DMS53 treated with DMSO at 0.1 percent for 48 hours (cell line): ENCODE measurements at regions not wholly inside any gene's neighbourhood (a gene's known extent, or its start where the extent isn't known, plus 50 kb on each side); places are given as distances from the start of the nearest gene placed in this dataset.

Source experiments
- DNase-seq: peaks from one replicate; lab custom pipeline; 2025; ENCODE audit not compliant: unreplicated experiment; lab: John Stamatoyannopoulos, UW

DNA sequence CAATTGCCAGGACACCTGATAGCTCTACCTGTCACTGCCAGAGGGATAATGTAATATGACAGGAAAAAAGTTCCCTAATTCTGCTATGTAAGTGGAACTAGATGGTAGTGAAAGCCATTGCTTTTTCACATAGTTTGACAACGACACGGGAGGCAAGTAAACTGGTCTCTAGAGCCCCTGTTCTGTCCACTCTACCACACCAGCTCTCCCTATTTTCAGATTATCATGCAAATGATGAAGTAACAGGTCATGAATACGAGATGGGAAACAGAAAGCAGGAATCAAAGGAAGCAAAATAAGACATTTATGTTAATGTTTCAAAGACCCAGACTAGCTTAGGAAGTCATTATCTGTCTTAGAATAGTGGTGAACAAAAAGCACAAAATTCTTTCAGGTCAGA is 56.2 kb downstream of the TAF11L14 start:
- no peak for DNase-seq

DNA sequence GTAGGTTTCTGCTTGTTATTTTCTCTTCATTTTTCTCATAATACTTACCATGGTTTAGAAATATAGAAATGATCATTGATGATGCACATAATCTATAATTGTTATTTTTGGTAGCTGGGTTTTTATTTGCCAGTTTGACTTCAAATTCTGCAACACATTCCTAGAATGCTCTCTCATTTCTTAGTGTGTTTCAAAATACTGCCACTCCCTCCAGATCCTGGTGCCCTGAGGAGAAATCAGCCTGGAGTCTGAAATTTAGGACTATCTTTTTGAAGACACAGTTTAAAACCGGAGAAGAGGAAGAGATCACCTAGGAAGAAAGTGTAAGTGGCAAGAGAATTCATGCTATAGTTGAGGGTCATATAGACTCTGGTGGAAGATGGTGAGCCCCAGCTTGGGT is 57.5 kb downstream of the TAF11L14 start:
- DNase-seq = no peak

DNA sequence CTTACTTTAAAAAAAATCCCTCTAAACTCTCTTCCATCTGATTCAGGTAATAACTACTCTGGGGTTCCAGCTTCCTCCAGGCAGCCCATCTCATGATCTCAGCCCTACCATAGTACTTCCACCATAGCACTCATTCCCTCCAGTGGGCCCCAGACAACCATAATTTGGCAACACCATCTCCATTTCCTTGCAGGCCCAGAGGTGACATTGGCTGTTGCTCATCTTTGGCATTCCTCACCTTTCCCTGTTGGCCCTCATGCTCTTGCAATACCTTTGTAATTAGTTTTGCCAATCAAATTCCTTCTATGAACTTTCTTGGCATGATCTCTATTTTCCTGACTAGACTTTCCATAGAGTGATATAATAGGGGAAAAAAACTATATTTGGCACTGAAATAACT is 60.1 kb downstream of the TAF11L14 start:
- DNase-seq = no peak

DNA sequence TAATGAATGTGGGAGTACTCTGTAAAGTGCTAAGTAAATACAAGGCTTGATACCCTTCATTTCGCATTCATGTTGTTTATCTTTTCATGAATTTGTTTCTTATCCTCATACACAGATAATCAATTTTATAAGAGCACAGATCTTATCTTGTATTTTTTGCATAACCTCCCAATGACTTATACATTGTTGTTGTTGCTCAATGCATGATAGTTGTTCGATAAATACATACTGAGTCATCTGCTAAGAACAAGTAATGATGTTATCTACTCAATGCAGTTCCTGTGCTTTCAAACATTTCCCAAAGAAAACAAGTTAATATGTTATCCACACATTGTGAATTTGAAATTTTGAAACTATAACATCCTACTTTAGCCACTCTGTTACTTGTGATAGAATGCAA is 60.7 kb downstream of the TAF11L14 start:
- no peak for DNase-seq

DNA sequence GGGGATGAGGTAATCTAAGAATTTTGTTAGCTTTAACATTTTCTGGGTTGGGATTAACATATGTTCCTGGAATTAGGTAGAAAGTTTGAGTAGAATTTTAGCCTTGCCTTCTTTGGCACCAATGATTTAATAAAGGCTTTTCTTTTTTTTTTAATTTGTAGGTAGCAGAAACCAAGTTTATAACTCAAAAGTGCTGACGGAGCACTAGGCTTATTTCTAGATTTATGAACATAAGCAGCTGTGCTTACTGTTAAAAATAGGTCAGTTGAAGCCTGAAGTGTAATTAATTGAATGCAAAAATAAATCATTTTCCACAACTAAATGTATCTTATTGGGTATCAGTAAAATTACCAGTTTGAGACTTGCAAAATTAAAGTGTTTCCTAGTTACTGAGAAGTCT is 62.4 kb downstream of the TAF11L14 start:
- no peak for DNase-seq

DNA sequence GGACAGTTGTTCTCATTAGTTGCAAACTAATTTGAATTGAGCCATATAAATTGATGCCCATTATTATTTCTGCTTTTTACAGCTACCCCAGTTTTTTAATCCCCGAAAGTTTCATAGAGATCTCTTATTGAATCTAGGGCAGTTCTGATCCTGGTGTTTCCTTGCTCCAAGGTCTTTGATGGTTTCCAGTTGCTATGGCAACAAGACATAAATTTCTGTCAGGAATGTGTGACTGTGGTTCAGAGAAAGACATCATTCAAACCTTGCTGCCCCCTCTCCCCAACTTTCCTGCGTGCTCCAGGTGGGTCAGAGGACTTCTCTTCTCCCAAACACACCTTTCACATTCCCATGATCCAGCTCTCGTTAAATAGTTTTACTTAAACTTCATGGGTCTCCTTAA is 63.4 kb downstream of the TAF11L14 start:
- no peak for DNase-seq

DNA sequence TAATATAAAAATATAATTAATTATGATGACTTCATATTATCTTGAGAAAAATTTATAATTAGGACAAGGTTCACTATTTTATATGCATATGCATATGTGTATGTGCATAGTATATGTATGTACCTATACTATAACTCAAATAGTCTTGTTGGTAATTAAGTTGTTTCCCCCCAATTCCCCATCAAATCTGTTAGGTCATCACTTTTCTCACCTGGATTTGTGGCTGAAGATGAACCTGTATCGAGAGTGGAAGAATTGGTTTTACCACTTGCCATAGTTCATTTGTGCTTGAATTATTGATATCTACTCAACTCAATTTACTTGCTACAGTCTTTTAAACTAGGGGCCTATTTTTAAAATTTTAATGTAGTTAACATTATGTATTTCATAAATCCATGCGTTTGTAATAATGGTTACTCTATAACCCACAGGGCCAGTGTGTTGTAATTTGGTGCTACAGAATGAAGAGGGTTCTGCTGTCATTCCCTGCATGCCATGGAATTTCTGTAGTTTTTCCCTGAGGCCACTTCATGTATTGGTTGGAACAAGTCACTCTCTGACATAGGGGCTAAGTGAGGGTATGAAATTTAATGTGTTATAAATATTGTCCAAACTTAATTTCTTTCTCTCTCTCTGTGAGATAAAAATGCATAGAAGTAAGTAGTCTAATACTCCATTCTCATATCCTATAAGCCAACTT is 74.9 kb downstream of the TAF11L14 start:
- no peak for DNase-seq

DNA sequence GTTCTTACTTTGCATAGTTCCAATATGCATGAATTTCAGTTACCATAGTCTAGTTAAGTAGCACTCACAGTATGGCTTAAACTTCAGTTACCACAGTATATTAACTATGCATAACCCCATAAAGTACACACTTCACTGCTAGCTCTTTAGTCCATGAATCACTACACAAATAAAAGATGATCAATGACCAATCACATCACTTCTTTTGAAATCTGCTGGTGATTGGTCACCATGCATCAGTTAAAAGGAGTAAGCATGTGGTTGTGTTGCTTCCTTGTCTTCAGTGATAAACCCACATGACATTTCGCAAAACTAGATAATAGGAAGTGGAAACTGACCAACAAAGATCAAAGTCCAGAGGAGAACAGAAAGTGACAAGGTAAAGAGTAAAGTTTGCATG is 79.0 kb downstream of the TAF11L14 start:
- no peak for DNase-seq

DNA sequence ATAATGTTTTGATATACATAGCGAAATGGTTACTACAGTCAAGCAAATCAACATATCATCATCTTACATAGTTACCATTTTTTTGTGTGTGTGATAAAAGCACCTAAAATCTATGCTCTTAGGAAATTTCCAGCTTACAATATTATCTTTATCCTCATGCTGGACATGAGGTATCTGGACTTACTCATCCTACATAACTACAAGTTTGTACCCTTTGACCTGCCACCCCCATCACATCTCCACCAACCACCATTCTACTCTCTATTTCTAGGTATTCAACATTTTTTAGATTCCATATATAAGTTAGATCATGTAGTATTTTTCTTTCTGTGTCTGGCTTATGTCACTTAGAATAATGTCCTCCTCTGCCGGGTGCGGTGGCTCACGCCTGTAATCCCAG is 79.9 kb downstream of the TAF11L14 start:
- DNase-seq = no peak

DNA sequence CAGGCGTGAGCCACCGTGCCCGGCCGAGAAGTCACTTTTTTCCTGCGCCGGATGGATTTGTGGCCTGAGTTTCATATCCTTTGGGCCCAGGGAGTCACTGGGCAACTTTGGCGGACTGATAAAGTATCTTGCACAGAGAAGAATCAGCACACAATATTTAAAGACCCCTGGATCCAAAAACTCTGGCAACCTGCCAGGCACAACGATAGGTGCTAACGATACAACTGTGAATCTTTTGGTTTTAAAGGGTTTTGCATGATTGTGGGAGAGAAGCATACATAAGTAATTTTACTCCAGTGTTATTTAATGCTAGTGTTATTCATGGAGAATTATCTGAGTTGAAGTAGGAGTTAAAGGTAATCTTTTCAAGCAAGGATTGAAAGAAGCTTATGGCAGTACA is 85.3 kb downstream of the TAF11L14 start:
- no peak for DNase-seq

DNA sequence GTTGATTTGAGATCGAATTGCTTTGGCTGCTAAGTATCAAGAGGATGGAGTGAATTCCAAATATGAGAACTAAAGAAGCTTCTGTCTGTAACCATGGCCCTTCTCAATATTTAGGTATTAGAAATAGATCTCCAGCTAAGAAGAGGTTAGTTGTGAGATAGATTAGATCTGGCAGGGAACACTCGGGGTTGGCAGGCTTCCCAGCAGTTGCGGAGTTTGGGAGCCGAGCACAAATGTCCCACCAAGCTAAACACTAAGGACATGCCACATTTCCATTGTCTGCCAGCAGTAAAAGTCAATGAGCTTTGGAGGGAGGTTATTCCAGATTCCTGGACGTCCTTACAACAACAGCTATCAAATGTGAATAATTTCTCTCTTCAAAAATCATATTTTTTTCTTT is 85.8 kb downstream of the TAF11L14 start:
- no peak for DNase-seq

DNA sequence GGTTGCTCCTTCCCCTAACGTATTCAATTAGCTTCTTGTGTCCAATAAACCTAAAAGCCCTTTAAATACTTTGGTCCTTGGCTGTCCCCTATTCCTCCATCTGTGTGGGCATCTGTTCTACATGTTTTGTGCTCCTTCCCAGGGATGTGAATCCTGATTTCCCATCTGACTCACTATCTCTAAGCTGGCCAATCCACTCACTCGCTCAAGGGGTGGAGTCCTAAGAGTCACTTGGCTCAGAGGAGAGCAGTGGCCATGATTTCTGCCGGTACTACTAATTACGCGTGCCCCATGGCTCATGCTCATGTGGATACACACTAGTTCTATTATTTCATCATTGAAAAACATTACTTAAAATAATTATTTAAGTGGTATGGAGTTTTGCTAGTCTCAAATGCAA is 89.6 kb downstream of the TAF11L14 start:
- DNase-seq = no peak

DNA sequence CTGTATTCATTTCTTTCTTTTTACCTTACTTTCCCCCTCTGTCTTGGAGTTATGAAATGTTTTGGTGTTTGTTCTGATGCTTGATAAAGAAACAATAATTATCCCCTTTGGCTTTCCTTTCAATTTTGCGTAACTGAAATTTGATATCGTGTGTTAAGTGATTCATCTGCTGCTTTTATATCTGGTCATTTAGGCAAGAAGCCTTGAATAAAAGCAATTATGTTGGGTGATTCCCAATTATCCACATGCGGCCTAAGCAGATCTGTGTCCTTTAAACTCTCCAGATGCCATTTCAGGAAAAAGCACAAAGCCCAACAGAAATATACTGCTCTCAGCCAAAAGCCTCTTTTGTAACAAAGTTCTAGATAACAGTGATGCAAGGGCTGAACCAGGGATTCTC is 92.8 kb downstream of the TAF11L14 start:
- no peak for DNase-seq

DNA sequence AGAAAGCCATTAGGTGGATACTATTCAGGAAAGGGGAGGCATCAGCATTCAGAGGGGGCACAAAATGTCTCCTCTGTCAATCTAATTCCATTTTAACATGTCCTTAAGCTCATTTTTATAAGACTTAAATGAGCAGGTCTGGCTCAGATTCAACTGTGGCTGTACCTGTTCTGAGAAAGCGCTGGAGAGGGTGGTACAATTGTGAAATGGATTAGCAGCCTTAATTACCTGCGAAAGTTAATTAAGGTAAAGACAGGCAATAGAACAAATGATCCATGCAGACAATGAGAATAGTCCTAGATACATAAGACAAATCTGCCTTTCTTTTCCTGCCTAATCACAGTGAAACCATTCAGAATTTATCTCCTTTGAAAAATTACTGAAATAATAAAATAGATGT is 96.2 kb downstream of the TAF11L14 start:
- DNase-seq = no peak

DNA sequence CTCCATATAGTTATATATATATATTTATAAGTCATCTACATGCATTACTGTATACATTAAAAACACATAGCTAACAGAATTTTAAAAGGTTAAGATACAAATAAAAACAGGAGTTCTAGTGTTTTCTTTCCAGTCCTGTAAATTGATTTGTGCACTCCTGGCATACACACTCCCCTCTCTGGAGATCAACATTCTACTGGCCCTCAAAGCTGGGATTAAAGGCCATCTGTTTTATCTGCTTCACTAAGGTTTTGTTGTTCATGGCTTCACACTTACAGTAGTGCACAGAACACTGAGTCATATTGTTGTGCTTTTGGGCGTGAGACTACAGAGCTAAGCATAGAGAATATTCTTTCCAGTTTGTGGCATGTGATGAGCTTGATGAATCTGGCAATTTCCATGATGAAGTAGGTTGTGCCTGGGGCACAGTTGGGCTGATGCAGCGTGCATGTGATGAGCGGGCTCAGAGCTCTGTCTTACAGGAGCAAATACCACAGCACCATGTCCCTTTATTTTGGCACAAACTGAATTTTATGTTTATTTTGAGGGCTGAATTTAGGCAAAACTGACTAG is 98.2 kb downstream of the TAF11L14 start:
- no peak for DNase-seq

DNA sequence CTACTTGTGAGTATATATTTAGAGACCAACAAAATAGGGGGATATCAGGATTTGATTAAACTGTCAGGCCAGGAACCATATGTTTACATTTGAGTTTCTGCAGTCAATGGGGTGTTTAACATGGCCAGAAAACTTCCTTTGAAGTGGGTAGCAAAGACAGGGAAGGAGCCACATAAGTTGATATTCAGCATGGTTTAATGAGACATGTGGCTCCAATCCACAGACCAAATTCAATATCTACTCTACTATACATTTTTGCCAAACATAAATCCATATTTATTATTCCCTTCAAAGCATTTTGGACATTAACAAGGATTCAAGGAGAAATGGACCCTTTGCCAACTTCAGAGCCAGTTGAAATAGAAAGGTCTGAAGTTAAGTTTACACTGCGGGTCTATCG is 99.8 kb downstream of the TAF11L14 start:
- DNase-seq = no peak

DNA sequence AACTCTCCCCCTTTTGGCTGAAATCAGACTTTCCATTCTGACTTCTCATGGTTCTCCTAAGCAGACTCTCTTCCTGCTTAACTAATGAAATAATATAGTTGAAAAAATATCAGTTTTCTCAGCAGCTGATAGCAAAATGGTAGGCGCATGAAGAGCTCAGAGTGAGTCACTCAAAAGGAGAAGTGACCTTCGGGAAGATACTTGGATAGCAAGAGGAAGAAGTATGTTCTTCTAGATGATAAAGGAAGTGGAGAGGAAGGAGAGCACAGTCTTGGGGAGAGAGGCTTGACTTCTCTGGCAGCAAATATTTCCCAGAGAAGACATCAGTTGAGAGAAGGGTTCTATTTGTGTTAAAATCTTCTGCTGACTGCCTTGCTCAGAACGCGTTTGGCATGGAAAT is 101.5 kb downstream of the TAF11L14 start:
- DNase-seq = no peak

DNA sequence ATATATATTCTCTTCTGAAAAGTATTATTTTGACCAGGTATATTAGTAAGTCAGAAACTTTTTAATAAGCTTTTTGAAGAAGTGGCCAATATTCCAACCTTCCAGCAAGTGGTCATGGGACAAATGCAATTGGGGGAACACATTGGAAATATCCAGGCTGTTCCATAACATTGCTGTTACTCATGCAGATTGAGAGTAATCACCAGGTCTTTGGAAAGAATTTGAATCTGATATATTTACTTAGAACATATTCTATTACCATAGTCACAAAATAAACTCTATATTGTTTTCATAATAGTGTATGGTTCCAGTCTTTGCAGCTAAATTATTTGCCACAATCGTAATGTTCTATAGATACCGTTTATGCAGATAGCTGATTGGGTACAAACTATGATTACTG is 102.8 kb downstream of the TAF11L14 start:
- DNase-seq = no peak

DNA sequence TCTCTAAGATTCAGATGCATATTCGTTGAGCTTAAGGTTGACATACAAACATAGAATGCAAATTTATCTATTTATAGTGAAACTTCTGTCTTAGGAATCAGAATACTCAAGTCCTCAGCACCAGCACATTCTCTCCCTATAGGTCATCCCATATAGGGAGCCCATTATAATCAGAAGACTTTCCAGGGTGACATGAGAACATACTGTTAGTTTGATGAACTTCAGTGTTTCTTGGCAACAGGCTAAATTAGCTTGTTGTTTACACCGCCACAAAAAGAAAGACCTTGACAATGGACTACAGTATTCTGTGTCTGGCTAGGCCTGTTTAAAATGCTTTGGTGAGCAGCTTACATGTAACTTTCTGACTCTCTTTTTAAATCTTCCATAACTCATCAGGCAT is 104.2 kb downstream of the TAF11L14 start:
- no peak for DNase-seq

DNA sequence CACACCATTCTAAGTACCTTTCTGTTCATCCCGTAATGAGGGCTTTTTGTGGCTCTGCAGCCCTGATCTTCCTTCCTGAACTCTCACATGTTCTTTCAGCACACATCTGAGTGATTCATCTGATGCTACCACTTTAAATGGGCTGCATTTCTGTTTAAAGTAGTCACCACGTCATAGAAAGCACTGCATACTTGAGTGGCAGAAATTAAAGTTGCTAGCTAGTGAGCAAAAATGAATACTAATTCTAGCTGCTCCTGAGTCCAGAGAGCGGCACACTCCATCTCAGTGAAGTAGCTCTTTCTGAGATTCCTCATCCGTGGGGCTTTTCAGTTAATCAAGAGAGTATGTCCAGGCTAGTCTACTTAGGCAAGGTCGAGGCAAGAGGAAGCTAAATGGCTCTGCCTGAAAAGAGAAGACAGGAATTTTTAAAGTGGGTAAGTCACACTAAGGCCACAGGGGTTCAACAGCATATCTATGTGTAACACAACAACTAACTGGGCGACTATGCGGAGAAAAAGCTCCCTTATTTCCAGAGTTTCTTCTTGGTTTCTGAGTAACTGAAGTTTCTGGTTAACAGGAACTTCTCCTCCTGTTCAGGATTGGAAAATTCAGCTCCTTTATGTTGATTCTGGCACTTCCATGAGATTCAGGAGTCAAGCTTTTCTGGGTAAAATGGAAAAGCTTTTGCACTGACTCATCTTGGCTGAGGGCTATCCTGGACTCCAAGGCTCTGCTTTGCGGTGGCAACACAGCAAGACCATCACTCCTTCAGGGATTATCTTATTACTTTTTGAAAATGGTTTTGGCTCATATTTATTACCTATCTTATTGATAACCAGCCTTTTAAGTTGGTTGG is 109.5 kb downstream of the TAF11L14 start:
- no peak for DNase-seq

DNA sequence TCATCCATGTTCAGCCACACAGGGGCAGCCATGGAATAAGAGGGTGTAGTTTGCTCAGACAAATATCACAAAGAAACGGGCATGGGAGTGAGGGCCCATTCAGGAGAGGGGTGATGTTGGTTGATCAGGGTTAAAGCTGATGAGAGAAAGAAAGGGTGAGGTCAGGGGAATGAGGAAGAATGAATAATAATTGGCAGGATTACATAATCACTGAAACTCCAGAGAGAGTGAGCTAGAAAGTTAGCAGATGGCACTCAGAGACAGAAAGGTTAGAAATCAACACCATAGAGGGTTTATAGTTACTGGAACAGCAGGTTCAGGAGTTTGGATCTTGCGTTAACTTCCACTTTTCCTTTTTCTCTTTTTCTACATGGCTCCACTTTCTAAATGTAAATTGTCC is 113.9 kb downstream of the TAF11L14 start:
- no peak for DNase-seq

DNA sequence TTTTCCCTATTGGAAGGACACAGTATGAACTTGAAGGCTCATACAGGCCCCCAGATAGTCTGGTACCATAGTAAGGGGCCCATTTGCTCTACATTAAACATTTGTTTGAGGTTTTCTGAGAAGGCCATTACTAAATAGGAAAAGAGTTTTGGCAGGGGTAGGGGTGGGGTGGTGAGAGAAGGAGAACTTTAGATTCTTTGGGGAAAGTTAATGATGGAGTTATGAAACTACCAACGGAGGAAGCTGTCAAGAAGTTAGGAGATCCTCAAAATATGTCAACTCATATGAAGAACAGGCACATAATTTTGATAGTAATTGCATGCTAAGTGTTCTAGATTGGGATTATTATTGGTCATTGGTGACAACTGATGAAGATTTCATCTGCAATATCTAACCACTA is 114.7 kb downstream of the TAF11L14 start:
- no peak for DNase-seq
